HL-60 (cell line): ENCODE measurements at regions not wholly inside any gene's neighbourhood (a gene's known extent, or its start where the extent isn't known, plus 50 kb on each side); places are given as distances from the start of the nearest gene placed in this dataset.

Experiments used
- DNase-seq, 2 experiments: peaks; one replicate each; pipeline ENCODE4 v3.0.0-alpha.2; 2010 to 2020; ENCODE audit warnings: low read depth in 1 of 2, low spot score in 1 of 2
- H3K27ac ChIP-seq: fragments of 250-450 bp; sonication (Bioruptor Pico); replicated peaks from 2 replicates; pipeline ENCODE4 v1.5.1; 2020; ENCODE audit warnings: mild to moderate bottlenecking, moderate library complexity
- H3K27me3 ChIP-seq: fragments of 250-450 bp; sonication (Bioruptor Pico); 2 replicates; pipeline ENCODE4 v1.5.1; 2021; ENCODE audit warnings: mild to moderate bottlenecking, moderate library complexity; ENCODE audit not compliant: insufficient read depth, poor library complexity, severe bottlenecking
- H3K4me3 ChIP-seq: replicated peaks from 2 replicates; pipeline ENCODE4 v1.5.1; 2011; ENCODE audit warnings: mild to moderate bottlenecking, control low read depth, low read length; ENCODE audit not compliant: insufficient read depth
- CTCF ChIP-seq: IDR thresholded peaks from one replicate; pipeline ENCODE4 v1.5.1; 2011; ENCODE audit warnings: low read length, control low read depth, inconsistent platforms; ENCODE audit not compliant: insufficient read depth
- GABPA ChIP-seq: IDR thresholded peaks from 2 replicates; pipeline ENCODE4 v1.6.1; 2012; ENCODE audit warnings: low read depth
- POLR2AphosphoS5 ChIP-seq: IDR thresholded peaks from 2 replicates; pipeline ENCODE4 v1.6.1; 2012; ENCODE audit warnings: low read depth
- REST ChIP-seq: IDR thresholded peaks from 2 replicates; pipeline ENCODE4 v1.6.1; 2012; ENCODE audit warnings: low read depth; ENCODE audit not compliant: insufficient replicate concordance
- SPI1 ChIP-seq: IDR thresholded peaks from 2 replicates; pipeline ENCODE4 v1.6.1; 2012; ENCODE audit warnings: low read depth, mild to moderate bottlenecking, borderline replicate concordance

- TF ChIP-seq CTCF (no peak), SPI1 (no peak), GABPA (no peak), POLR2AphosphoS5 (no peak), REST (no peak)
Observed at GRCh38 chr6:22943327-22943726, 374.0 kb downstream of the HDGFL1 start.

GRCh38 chr6:22949967-22950366, 380.6 kb downstream of the HDGFL1 start:
- TF ChIP-seq REST, result no peak
- TF ChIP-seq SPI1, result no peak
- no peak overlapping the region for H3K27ac ChIP-seq
- DNase-seq, result no peak
- H3K4me3 ChIP-seq, result no peak overlapping the region
- no peaks in the 10 kb centered on the region for H3K27me3 ChIP-seq

More at GRCh38 chr6:22943327-22943726, 374.0 kb downstream of the HDGFL1 start:
- Histone ChIP-seq H3K27me3 (no peaks in the 10 kb centered on the region), H3K27ac (no peak overlapping the region), H3K4me3 (no peak overlapping the region)
- DNase-seq, result no peak

- Histone ChIP-seq H3K4me3 (no peak overlapping the region), H3K27ac (no peak overlapping the region), H3K27me3 (no peaks in the 10 kb centered on the region)
- no peak for TF ChIP-seq REST
- no peak for TF ChIP-seq GABPA
- no peak for TF ChIP-seq POLR2AphosphoS5
- no peak for TF ChIP-seq SPI1
- TF ChIP-seq CTCF, result no peak
- no peak for DNase-seq
Observed at GRCh38 chr6:22952097-22952496, 382.7 kb downstream of the HDGFL1 start.
